ENCODE measurements at regions not wholly inside any gene's neighbourhood (a gene's known extent, or its start where the extent isn't known, plus 50 kb on each side); places are given as distances from the start of the nearest gene placed in this dataset.

DNA sequence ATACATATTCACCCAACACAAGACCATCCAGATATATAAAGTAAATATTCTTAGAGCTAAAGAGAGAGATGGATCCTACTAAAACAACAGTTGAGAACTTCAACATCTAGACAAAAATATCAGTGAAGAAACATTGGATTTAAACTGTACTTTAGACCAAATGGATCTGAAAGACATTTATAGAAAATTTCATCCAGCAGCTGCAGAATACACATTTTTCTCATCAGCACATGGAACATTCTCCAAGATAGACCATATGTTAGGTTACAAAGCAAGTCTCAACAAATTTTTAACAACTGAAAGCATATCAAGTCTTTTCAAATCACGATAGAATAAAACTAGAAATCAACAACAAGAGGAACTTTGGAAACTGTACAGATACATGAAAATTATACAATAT is 369.0 kb upstream of the CCDC54 start:
- H3K9me2 ChIP-seq (ENCODE audit: low read depth, low read length), result no peaks in the 10 kb centered on the region
- no peak overlapping the region for H3K9ac ChIP-seq (ENCODE audit: low read length)
- H3K27ac ChIP-seq (ENCODE audit: low read depth, low read length, poor library complexity, severe bottlenecking), result no peak overlapping the region
- no peak overlapping the region for H3K4me3 ChIP-seq (ENCODE audit: low read depth, low read length, poor library complexity, severe bottlenecking)
- H4K20me1 ChIP-seq (ENCODE audit: insufficient read depth, low read length), result no peaks in the 10 kb centered on the region
- no peaks in the 10 kb centered on the region for H3K4me1 ChIP-seq (ENCODE audit: insufficient read depth, low read length, severe bottlenecking)
- no peaks in the 10 kb centered on the region for H3K27me3 ChIP-seq (ENCODE audit: insufficient read depth, low read length)
- H3F3A ChIP-seq (ENCODE audit: insufficient read depth, low read length), result no peaks in the 10 kb centered on the region
- no peaks in the 10 kb centered on the region for H3K9me3 ChIP-seq (ENCODE audit: low read length)
- no peaks in the 10 kb centered on the region for H3K36me3 ChIP-seq (ENCODE audit: insufficient read depth, low read length)
- no peaks in the 10 kb centered on the region for H3K79me2 ChIP-seq (ENCODE audit: insufficient read depth, low read length)
- no peak overlapping the region for H2AFZ ChIP-seq (ENCODE audit: low read length)
- no peak for TF ChIP-seq EZH2 (IDR thresholded peaks at IDR 0.05; ENCODE audit: borderline replicate concordance, low read length)
- TF ChIP-seq, protein P1, sequence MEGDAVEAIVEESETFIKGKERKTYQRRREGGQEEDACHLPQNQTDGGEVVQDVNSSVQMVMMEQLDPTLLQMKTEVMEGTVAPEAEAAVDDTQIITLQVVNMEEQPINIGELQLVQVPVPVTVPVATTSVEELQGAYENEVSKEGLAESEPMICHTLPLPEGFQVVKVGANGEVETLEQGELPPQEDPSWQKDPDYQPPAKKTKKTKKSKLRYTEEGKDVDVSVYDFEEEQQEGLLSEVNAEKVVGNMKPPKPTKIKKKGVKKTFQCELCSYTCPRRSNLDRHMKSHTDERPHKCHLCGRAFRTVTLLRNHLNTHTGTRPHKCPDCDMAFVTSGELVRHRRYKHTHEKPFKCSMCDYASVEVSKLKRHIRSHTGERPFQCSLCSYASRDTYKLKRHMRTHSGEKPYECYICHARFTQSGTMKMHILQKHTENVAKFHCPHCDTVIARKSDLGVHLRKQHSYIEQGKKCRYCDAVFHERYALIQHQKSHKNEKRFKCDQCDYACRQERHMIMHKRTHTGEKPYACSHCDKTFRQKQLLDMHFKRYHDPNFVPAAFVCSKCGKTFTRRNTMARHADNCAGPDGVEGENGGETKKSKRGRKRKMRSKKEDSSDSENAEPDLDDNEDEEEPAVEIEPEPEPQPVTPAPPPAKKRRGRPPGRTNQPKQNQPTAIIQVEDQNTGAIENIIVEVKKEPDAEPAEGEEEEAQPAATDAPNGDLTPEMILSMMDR (IDR thresholded peaks at IDR 0.05; ENCODE audit: low read length), result no peak
- H3K4me2 ChIP-seq (ENCODE audit: low read length), result no peak overlapping the region

DNA sequence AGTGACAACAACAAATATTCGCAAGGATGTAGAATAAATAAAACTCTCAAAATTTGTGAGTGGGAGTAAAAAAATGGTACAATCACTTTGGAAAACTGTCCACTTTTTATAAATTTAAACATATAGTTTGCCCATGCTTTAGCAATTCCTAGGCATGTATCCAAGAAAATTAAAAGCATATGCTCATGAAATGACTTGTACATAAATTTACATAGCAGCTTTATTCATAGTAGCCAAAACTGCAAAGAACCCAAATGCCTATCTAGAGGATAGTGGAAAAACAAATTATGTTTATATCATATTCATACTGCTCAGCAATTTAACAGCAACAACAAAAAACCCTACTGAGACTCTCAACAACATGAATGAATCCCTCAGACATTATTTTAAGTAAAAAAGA is 363.6 kb upstream of the CCDC54 start:
- Histone ChIP-seq H3K9ac (ENCODE audit: low read length) (no peak overlapping the region), H3K9me3 (ENCODE audit: low read length) (no peaks in the 10 kb centered on the region), H3K9me2 (ENCODE audit: low read depth, low read length) (no peaks in the 10 kb centered on the region), H3K4me3 (ENCODE audit: low read depth, low read length, poor library complexity, severe bottlenecking) (no peak overlapping the region), H3K4me2 (ENCODE audit: low read length) (no peak overlapping the region), H3K4me1 (ENCODE audit: insufficient read depth, low read length, severe bottlenecking) (no peaks in the 10 kb centered on the region), H4K20me1 (ENCODE audit: insufficient read depth, low read length) (no peaks in the 10 kb centered on the region), H3K27ac (ENCODE audit: low read depth, low read length, poor library complexity, severe bottlenecking) (no peak overlapping the region), H3K27me3 (ENCODE audit: insufficient read depth, low read length) (no peaks in the 10 kb centered on the region), H3F3A (ENCODE audit: insufficient read depth, low read length) (no peaks in the 10 kb centered on the region), H3K79me2 (ENCODE audit: insufficient read depth, low read length) (no peaks in the 10 kb centered on the region), H3K36me3 (ENCODE audit: insufficient read depth, low read length) (no peaks in the 10 kb centered on the region), H2AFZ (ENCODE audit: low read length) (no peak overlapping the region)
- TF ChIP-seq, protein P1 (IDR thresholded peaks at IDR 0.05; ENCODE audit: low read length), result no peak
- TF ChIP-seq EZH2 (IDR thresholded peaks at IDR 0.05; ENCODE audit: borderline replicate concordance, low read length), result no peak

DNA sequence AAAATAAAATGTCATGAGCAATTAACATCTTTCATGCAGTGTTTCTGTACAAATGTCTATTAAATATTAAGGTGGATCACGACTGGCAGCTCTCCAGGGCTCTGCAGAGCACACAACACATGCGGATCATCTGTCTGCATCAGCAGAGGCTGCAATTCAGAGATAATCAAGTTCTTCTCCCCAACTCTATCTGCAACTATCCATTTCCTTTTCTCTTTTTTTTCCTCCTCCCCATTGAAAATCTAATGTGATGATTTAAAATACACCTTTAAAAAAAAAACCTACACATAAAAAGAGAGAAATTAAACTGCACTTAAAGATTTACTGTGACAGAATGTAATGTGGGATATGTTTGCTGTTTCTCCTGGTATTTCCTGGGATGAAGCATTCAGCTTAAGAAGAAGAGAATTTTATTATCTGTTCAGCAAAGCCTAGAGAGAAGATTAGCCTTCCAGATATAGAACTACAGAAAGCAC is 352.6 kb upstream of the CCDC54 start:
- Histone ChIP-seq H3K4me1 (ENCODE audit: insufficient read depth, low read length, severe bottlenecking) (no peaks in the 10 kb centered on the region), H3K9me2 (ENCODE audit: low read depth, low read length) (no peaks in the 10 kb centered on the region), H3K4me2 (ENCODE audit: low read length) (no peak overlapping the region), H3F3A (ENCODE audit: insufficient read depth, low read length) (no peaks in the 10 kb centered on the region), H3K9ac (ENCODE audit: low read length) (no peak overlapping the region), H4K20me1 (ENCODE audit: insufficient read depth, low read length) (no peaks in the 10 kb centered on the region), H3K79me2 (ENCODE audit: insufficient read depth, low read length) (no peaks in the 10 kb centered on the region), H2AFZ (ENCODE audit: low read length) (no peak overlapping the region), H3K36me3 (ENCODE audit: insufficient read depth, low read length) (no peaks in the 10 kb centered on the region), H3K27me3 (ENCODE audit: insufficient read depth, low read length) (no peaks in the 10 kb centered on the region), H3K4me3 (ENCODE audit: low read depth, low read length, poor library complexity, severe bottlenecking) (no peak overlapping the region), H3K9me3 (ENCODE audit: low read length) (no peaks in the 10 kb centered on the region), H3K27ac (ENCODE audit: low read depth, low read length, poor library complexity, severe bottlenecking) (no peak overlapping the region)
- TF ChIP-seq, protein P1 (IDR thresholded peaks at IDR 0.05; ENCODE audit: low read length), result no peak
- TF ChIP-seq EZH2 (IDR thresholded peaks at IDR 0.05; ENCODE audit: borderline replicate concordance, low read length), result no peak

All from OCI-LY1 (cell line).